ENCODE measurements at regions not wholly inside any gene's neighbourhood (a gene's known extent, or its start where the extent isn't known, plus 50 kb on each side); places are given as distances from the start of the nearest gene placed in this dataset.

- DNase-seq (ENCODE audit: low spot score in 2 of 2), result no peak
- H3K9me3 ChIP-seq, result no peaks in the 10 kb centered on the region
- no peak overlapping the region for H3K27ac ChIP-seq
- intact Hi-C loops (cut with DNase I), result no loop called here
- peaks cover 0 to 12% of the 10 kb centered on the region in 2 donors for H3K4me1 ChIP-seq
- TF ChIP-seq, protein P1, sequence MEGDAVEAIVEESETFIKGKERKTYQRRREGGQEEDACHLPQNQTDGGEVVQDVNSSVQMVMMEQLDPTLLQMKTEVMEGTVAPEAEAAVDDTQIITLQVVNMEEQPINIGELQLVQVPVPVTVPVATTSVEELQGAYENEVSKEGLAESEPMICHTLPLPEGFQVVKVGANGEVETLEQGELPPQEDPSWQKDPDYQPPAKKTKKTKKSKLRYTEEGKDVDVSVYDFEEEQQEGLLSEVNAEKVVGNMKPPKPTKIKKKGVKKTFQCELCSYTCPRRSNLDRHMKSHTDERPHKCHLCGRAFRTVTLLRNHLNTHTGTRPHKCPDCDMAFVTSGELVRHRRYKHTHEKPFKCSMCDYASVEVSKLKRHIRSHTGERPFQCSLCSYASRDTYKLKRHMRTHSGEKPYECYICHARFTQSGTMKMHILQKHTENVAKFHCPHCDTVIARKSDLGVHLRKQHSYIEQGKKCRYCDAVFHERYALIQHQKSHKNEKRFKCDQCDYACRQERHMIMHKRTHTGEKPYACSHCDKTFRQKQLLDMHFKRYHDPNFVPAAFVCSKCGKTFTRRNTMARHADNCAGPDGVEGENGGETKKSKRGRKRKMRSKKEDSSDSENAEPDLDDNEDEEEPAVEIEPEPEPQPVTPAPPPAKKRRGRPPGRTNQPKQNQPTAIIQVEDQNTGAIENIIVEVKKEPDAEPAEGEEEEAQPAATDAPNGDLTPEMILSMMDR (IDR thresholded peaks at IDR 0.05), result no peak
- no peaks in the 10 kb centered on the region for H3K36me3 ChIP-seq
- H3K4me3 ChIP-seq, result no peak overlapping the region
- no peaks in the 10 kb centered on the region for H3K27me3 ChIP-seq
Measured at GRCh38 chr21:27393726-27394125, 426.8 kb upstream of the ADAMTS5 start.

- H3K27me3 ChIP-seq, result no peaks in the 10 kb centered on the region
- H3K27ac ChIP-seq, result no peak overlapping the region
- intact Hi-C loops (cut with DNase I), result no loop called here
Measured at GRCh38 chr21:27391990-27392389, 425.1 kb upstream of the ADAMTS5 start.

GRCh38 chr21:27390384-27390783 lies 423.5 kb upstream of the ADAMTS5 start:
- intact Hi-C loops (cut with DNase I), result no loop called here
- Histone ChIP-seq H3K4me1 (peaks cover 0 to 12% of the 10 kb centered on the region in 2 donors), H3K27me3 (no peaks in the 10 kb centered on the region), H3K4me3 (no peak overlapping the region), H3K36me3 (no peaks in the 10 kb centered on the region), H3K27ac (no peak overlapping the region), H3K9me3 (no peaks in the 10 kb centered on the region)
- no peak for DNase-seq (ENCODE audit: low spot score in 2 of 2)
- TF ChIP-seq, protein P1 (IDR thresholded peaks at IDR 0.05), result no peak

More at GRCh38 chr21:27391990-27392389, 425.1 kb upstream of the ADAMTS5 start:
- Histone ChIP-seq H3K4me1 (peaks cover 0 to 12% of the 10 kb centered on the region in 2 donors), H3K36me3 (no peaks in the 10 kb centered on the region), H3K9me3 (no peaks in the 10 kb centered on the region), H3K4me3 (no peak overlapping the region)
- TF ChIP-seq, protein P1 (IDR thresholded peaks at IDR 0.05), result no peak
- no peak for DNase-seq (ENCODE audit: low spot score in 2 of 2)

DNA sequence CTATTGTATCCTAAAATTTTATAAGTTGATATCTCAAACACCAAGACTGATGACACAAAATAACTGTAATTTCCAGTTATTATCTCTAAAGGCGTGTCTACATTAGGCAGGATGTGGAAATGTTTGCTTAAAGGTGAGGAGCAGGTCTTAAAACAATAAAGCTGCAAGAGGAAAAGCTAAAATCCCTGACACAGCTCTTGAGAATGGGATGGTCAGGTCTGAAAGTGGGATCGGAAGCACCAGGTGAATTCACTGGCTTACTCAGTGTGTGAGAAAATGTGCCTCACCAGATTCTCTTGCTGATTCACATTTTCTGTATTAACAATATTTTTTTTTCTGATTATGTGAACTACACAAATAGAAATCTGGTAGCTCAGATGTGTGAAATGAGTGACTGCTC lies 421.9 kb upstream of the ADAMTS5 start:
- H3K27ac ChIP-seq, result no peak overlapping the region
- no peaks in the 10 kb centered on the region for H3K36me3 ChIP-seq
- no peaks in the 10 kb centered on the region for H3K27me3 ChIP-seq
- peaks cover 0 to 2% of the 10 kb centered on the region in 2 donors for H3K4me1 ChIP-seq
- peaks cover 0 to 4% of the 10 kb centered on the region in 2 donors for H3K9me3 ChIP-seq
- no peak overlapping the region for H3K4me3 ChIP-seq
- TF ChIP-seq, protein P1 (IDR thresholded peaks at IDR 0.05), result no peak
- intact Hi-C loops (cut with DNase I), result no loop called here
- DNase-seq (ENCODE audit: low spot score in 2 of 2), result no peak

- Histone ChIP-seq H3K36me3 (no peaks in the 10 kb centered on the region), H3K4me1 (no peaks in the 10 kb centered on the region), H3K4me3 (no peak overlapping the region), H3K27me3 (no peaks in the 10 kb centered on the region), H3K9me3 (peaks cover 0 to 4% of the 10 kb centered on the region in 2 donors), H3K27ac (no peak overlapping the region)
- DNase-seq (ENCODE audit: low spot score in 2 of 2), result no peak
- TF ChIP-seq, protein P1 (IDR thresholded peaks at IDR 0.05), result no peak
- intact Hi-C loops (cut with DNase I), result no loop called here
Measured at GRCh38 chr21:27382404-27382803, 415.5 kb upstream of the ADAMTS5 start.

GRCh38 chr21:27380303-27380702 lies 413.4 kb upstream of the ADAMTS5 start:
- H3K4me1 ChIP-seq, result no peaks in the 10 kb centered on the region
- no peak overlapping the region for H3K4me3 ChIP-seq
- intact Hi-C loops (cut with DNase I), result no loop called here
- peaks cover 0 to 4% of the 10 kb centered on the region in 2 donors for H3K9me3 ChIP-seq
- no peak for DNase-seq (ENCODE audit: low spot score in 2 of 2)
- TF ChIP-seq, protein P1 (IDR thresholded peaks at IDR 0.05), result no peak
- H3K27me3 ChIP-seq, result no peaks in the 10 kb centered on the region
- H3K27ac ChIP-seq, result no peak overlapping the region
- H3K36me3 ChIP-seq, result no peaks in the 10 kb centered on the region
